Prostate gland (tissue), 2 donors: ENCODE measurements at regions not wholly inside any gene's neighbourhood (a gene's known extent, or its start where the extent isn't known, plus 50 kb on each side); places are given as distances from the start of the nearest gene placed in this dataset.
"Not testable (repeated sequence)": the region's sequence is repeated elsewhere in the genome, so short reads cannot be mapped to it uniquely, and the experiment has no call there.

Experiments
- DNase-seq: peaks from one replicate; pipeline ENCODE4 v3.0.0-alpha.2; 2019; ENCODE audit warnings: low spot score
- H3K27ac ChIP-seq, 2 donors: fragments of 200-600 bp; sonication (generic); 2 replicates each; pipeline ENCODE4 v1.5.1; 2017 to 2019
- H3K27me3 ChIP-seq: fragments of 200-600 bp; sonication (generic); replicated peaks from 2 replicates; pipeline ENCODE4 v1.5.1; 2019; ENCODE audit not compliant: insufficient read depth
- H3K36me3 ChIP-seq, 2 donors: fragments of 200-600 bp; sonication (generic); 1 replicate in 1 of 2; 2 replicates in 1 of 2; pipeline versions ENCODE4 v1.5.1 to v1.8.1; 2017 to 2019
- H3K4me1 ChIP-seq: fragments of 200-600 bp; sonication (generic); replicated peaks from 2 replicates; pipeline ENCODE4 v1.5.1; 2019
- H3K4me3 ChIP-seq, 2 donors: fragments of 200-600 bp; sonication (generic); 2 replicates each; pipeline ENCODE4 v1.5.1; 2017 to 2019
- H3K9me3 ChIP-seq: fragments of 200-600 bp; sonication (generic); 2 replicates; pipeline ENCODE4 v1.5.1; 2017
- CTCF ChIP-seq, 4 experiments: fragments of 200-600 bp in 2 of 4; fragments of 450-650 bp in 2 of 4; sonication (generic) in 2 of 4; IDR thresholded peaks; 1 replicate in 3 of 4; 2 replicates in 1 of 4; pipeline ENCODE4 v1.5.1; 2016 to 2019; ENCODE audit warnings: antibody characterized with exemption in 4 of 4, mild to moderate bottlenecking in 2 of 4, moderate library complexity in 2 of 4
- POLR2A ChIP-seq: fragments of 450-650 bp; IDR thresholded peaks from one replicate; pipeline ENCODE4 v1.6.1; 2016; ENCODE audit warnings: antibody characterized with exemption, mild to moderate bottlenecking
- POLR2AphosphoS5 ChIP-seq: sonication (generic); formaldehyde crosslinking; IDR thresholded peaks from one replicate; pipeline ENCODE4 v1.6.1; 2017; ENCODE audit warnings: antibody characterized with exemption
- WGBS: methylation state at CpG from one replicate; pipeline ENCODE4 v1.1.5; 2018; 5-methylcytosine and 5-hydroxymethylcytosine counted together
- intact Hi-C: fragments of 100-400 bp; cut with DNase I; formaldehyde crosslinking; loops from one replicate; pipeline ENCODE4 v1.14.2; 2022

GRCh38 chr10:128187788-128188185 is 61.6 kb upstream of the MKI67 start:
- Histone ChIP-seq H3K4me3 (no peak overlapping the region), H3K27me3 (no peaks in the 10 kb centered on the region), H3K9me3 (no peaks in the 10 kb centered on the region), H3K27ac (no peak overlapping the region), H3K4me1 (no peaks in the 10 kb centered on the region), H3K36me3 (no peaks in the 10 kb centered on the region)
- intact Hi-C loops: no loop called here
- 27% methylated on average over 4 of the region's 4 CpGs for WGBS
- TF ChIP-seq POLR2AphosphoS5 (no peak), CTCF (IDR thresholded peaks at IDR 0.05) (no peak), POLR2A (no peak)
- no peak for DNase-seq

GRCh38 chr10:128189176-128189575 is 63.0 kb upstream of the MKI67 start:
- TF ChIP-seq POLR2A: no peak
- no peaks in the 10 kb centered on the region for H3K36me3 ChIP-seq
- no peaks in the 10 kb centered on the region for H3K9me3 ChIP-seq
- no peak overlapping the region for H3K4me3 ChIP-seq
- no peaks in the 10 kb centered on the region for H3K4me1 ChIP-seq
- 79% methylated on average over 4 of the region's 4 CpGs for WGBS
- no peak for DNase-seq
- no peak overlapping the region for H3K27ac ChIP-seq
- no peaks in the 10 kb centered on the region for H3K27me3 ChIP-seq
- intact Hi-C loops: no loop called here

DNA sequence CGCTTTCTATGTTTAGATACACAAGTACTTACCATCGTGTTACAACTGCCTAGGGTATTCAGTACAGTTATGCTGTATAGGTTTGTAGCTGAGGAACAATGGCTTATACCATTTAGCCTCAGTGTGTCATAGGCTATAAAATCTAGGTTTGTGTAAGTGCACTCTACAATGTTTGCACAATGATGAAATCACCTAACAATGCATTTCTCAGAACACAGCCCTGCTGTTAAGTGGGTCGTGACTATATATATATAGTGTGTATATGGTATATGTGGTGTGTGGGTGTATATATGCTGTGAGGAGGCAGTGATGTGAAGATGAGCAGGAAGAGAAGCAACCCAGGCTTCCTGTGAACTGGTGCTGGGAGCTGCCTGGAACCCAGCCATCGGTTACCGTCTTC is 65.6 kb upstream of the MKI67 start:
- no peak for DNase-seq
- TF ChIP-seq POLR2AphosphoS5: no peak

GRCh38 chr10:128201826-128202225 is 75.6 kb upstream of the MKI67 start:
- H3K4me3 ChIP-seq, DNase-seq, H3K36me3 ChIP-seq, intact Hi-C loops, H3K9me3 ChIP-seq, H3K27me3 ChIP-seq, H3K4me1 ChIP-seq, H3K27ac ChIP-seq: not testable (repeated sequence)
- 98% methylated on average over 2 of the region's 2 CpGs for WGBS

More for the DNA sequence above, 65.6 kb upstream of the MKI67 start:
- Histone ChIP-seq H3K36me3 (no peaks in the 10 kb centered on the region), H3K27me3 (no peaks in the 10 kb centered on the region), H3K27ac (no peak overlapping the region), H3K4me3 (no peak overlapping the region), H3K4me1 (no peaks in the 10 kb centered on the region), H3K9me3 (no peaks in the 10 kb centered on the region)
- intact Hi-C loops: no loop called here
- 43% methylated on average over 5 of the region's 5 CpGs for WGBS

DNA sequence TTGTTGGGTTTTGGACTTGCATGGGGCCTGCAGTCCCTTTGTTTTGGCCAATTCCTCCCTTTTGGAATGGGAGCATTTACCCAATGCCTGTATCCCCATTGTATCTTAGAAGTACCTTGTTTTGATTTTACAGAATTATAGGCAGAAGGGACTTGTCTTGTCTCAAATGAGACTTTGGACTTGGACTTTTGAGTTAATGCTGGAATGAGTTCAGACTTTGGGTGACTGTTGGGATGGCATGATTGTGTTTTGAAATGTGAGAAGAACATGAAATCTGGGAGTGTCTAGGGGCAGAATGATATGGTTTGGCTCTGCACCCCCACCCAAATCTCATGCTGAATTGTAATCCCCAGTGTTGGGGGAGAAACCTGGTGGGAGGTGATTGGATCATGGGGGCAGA is 76.8 kb upstream of the MKI67 start:
- no peak for DNase-seq

DNA sequence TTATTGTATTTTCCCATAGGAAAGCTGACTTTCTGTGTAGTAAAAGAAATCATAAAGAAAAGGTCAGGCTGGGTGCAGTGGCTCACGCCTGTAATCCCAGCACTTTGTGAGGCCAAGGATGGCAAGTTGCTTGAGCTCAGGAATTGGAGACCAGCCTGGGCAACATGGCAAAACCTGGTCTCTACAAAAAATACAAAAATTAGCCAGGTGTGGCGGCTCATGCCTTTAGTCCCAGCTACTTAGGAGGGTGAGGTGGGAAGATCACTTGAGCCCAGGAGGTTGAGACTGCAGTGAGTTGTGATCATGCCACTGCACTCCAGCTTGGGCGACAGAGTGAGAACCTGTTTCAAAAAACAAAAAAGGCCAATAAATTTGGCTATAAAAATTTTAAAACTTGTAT is 79.4 kb upstream of the MKI67 start:
- intact Hi-C loops, H3K4me3 ChIP-seq, H3K27me3 ChIP-seq, DNase-seq, H3K4me1 ChIP-seq, H3K27ac ChIP-seq, H3K9me3 ChIP-seq, H3K36me3 ChIP-seq: not testable (repeated sequence)
- 79% methylated on average over 3 of the region's 3 CpGs for WGBS

More for the DNA sequence above, 76.8 kb upstream of the MKI67 start:
- H3K4me1 ChIP-seq: no peaks in the 10 kb centered on the region
- TF ChIP-seq POLR2AphosphoS5 (no peak), CTCF (IDR thresholded peaks at IDR 0.05) (no peak), POLR2A (no peak)
- no peak overlapping the region for H3K4me3 ChIP-seq
- H3K27me3 ChIP-seq: no peaks in the 10 kb centered on the region
- no peaks in the 10 kb centered on the region for H3K9me3 ChIP-seq
- intact Hi-C loops: no loop called here
- no peaks in the 10 kb centered on the region for H3K36me3 ChIP-seq
- H3K27ac ChIP-seq: no peak overlapping the region

GRCh38 chr10:128206676-128207075 is 80.5 kb upstream of the MKI67 start:
- Histone ChIP-seq H3K4me3 (no peak overlapping the region), H3K4me1 (no peaks in the 10 kb centered on the region), H3K9me3 (no peaks in the 10 kb centered on the region), H3K27ac (no peak overlapping the region), H3K27me3 (no peaks in the 10 kb centered on the region), H3K36me3 (no peaks in the 10 kb centered on the region)
- intact Hi-C loops: no loop called here
- TF ChIP-seq CTCF (IDR thresholded peaks at IDR 0.05) (no peak), POLR2A (no peak)
- 93% methylated on average over 4 of the region's 4 CpGs for WGBS
- no peak for DNase-seq
